ENCODE measurements at regions not wholly inside any gene's neighbourhood (a gene's known extent, or its start where the extent isn't known, plus 50 kb on each side); places are given as distances from the start of the nearest gene placed in this dataset.
"Not testable (repeated sequence)": the region's sequence is repeated elsewhere in the genome, so short reads cannot be mapped to it uniquely, and the experiment has no call there.

GRCh38 chr14:97077253-97077653 is 280.1 kb downstream of the VRK1 start:
- DNase-seq: no peak

DNA sequence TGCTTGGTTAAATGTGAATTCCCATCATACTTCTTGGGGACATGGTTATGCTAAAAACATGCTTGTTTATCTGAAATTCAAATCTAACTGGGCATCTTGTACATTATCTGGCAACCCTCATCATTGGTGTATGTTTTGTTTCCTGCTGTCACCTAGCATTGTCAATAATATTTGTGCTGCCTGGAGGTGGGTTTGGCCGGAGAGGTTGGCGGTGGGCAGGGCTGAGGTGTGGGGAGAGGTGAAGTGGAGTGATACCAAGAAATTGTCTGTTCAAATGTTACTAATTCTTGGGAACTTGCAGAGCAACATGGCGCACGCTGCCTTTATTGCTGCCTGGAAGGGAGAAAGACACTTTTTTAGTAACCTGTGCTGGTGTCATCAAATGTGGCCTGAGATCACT is 280.5 kb downstream of the VRK1 start:
- no peak for DNase-seq

DNA sequence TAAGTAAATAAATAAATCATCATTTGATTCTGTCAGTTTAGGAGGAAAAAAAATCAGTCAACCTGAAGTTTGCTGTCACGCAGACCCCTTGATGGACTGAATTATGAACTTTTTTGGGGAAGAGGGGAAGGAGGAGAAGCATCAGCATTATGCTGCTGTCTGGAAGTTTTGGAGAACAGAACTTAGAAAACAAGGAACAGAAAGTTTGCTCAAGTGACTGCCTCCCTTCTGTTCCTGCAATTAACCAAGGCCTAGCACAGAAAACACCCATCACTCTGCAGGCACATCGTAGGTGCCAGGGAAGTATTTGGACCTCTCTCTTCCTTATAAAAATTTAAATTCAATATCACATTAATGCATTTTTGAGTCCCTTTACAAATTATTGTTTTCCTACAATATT is 283.8 kb downstream of the VRK1 start:
- DNase-seq: no peak

- DNase-seq: no peak
These were observed 298.1 kb downstream of the VRK1 start for GRCh38 chr14:97095269-97095668.

DNA sequence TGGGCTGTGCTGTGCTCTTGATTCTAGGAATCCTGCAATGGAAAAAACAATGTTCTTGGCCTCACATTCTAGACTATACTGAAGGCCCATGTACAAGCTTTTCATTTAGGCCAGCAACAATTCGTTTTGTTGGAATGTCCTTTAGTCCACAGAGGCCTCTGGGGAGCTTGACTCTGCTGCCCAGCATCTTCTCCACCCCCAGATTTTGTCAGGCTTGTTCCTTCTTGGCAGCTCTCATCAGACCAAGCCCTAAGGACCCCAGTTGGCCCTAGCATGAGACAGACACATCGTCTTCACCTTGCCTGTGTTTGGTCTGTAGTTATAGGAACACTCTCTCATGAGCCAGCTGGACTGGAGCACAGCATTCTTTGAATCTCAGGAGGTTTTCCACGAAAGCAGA is 300.1 kb downstream of the VRK1 start:
- no peak for DNase-seq

DNA sequence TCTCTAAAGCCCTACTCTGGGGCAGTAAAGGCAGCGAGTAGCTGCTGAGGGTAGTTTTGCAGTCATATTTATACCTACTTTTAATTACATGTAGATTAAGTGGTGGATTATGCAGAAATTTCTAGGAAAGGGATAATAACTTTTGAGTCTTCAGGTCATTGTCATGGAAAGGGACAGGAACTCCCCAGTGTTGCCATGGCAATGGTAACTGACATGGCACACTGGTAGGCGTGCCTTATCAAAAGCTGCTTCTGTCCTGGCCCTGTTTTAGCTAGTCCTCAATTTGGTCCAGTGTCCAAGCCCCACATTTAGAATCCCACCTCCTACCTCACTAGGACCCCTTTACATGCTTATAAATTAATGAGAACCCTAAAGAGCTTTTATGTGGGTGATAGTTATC is 303.1 kb downstream of the VRK1 start:
- no peak for DNase-seq

GRCh38 chr14:97101561-97101960 is 304.4 kb downstream of the VRK1 start:
- DNase-seq: no peak

GRCh38 chr14:97104029-97104428 is 306.8 kb downstream of the VRK1 start:
- DNase-seq: no peak

DNA sequence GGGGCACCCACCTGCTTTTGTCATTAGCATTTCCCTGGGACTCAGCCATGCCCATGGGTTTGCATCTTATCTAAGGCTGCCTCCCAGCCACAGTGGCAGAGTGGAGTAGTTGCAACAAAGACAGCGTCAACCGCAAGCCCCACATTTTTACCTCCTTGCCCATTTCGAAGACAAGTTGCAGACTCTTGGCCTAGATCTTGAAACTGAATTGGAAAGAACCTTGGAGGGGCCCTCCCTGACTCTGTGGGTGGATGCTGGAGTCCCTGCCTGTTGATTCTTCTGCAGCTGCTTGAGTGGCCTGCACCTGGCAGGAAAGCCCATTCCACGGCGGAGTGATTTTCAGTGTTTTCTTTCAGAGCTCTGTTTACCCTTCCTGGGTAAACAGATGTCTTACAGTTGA is 309.0 kb downstream of the VRK1 start:
- DNase-seq: no peak

- DNase-seq: no peak
These were observed 309.4 kb downstream of the VRK1 start for GRCh38 chr14:97106609-97107008.

DNA sequence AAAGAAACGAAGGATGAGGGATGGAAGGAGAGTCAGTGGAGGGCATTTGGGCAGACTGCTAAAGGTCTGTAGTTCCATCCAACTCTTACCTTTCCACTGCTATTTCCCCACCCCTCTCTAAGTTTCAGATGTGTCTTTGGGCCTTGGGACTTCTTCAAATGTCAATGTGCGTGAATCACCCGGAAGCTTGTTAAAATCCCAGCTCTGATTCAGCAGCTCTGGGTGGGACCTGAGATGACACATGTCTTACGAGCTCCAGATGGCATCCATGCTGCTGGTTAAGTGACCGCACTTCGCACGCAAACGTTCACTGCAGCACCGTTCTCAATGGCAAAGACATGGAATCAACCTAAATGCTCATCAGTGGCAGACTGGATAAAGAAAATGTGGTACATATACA is 309.9 kb downstream of the VRK1 start:
- DNase-seq: no peak

- no peak for DNase-seq
These were observed 310.6 kb downstream of the VRK1 start for GRCh38 chr14:97107760-97108159.

- no peak for DNase-seq
These were observed 312.1 kb downstream of the VRK1 start for GRCh38 chr14:97109234-97109633.

DNA sequence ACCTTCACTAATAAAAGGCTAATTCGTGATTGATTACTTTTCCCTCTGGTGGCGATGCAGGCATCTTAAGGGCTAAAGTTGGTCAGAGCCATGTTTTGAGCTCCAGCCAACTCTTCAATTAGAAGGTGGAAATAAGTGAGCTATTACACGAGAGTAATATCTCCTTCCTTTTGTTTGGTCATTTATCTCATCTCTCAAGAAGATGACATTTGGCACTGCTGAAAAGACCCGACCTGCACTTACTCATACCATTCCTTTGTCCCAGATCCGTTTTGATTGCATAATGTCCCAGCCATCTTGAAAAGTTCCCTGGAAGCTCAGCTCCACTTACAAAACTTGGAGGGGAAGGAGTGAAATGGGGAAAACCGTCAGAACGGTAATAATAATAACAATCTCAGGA is 316.2 kb downstream of the VRK1 start:
- DNase-seq: no peak

- DNase-seq: no peak
These were observed 319.4 kb downstream of the VRK1 start for GRCh38 chr14:97116546-97116945.

GRCh38 chr14:97117693-97118092 is 320.5 kb downstream of the VRK1 start:
- no peak for DNase-seq

DNA sequence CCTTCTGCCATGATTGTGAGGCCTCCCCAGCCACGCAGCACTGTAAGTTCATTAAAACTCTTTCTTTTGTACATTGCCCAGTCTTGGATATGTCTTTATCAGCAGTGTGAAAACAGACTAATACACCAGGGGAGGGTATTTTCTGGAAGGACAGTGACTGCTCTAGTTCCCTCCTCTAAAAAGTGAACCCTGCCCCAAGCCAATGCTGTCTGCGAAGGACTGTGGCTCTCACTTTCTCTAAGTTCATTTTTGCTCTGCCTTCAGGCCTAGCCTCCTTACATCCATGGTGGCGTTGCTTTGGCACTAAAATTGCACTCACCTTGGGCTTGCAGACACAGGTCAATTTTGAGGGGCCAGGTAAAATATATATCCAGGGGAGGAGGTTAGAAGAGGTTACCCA is 323.0 kb downstream of the VRK1 start:
- DNase-seq: no peak

DNA sequence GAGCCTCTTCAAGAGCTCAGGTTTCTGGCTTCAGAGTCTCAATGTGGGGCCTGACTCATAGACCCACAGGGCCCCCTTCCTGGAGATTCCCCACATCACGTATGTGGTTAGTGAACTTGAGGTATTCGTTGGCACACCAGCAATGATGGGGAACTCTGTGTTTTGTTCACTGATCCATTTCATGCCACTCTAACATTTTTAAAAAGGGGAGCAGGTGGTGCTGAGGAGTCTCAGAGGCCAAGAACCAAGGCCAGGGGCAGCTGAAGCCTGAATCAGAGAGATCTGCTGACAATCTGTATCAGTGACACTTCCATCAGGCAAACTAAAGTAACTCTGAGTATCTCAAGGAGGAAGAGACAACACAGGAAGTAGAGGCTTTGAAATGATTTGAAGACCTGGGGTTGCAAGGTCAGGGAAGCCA is 323.4 kb downstream of the VRK1 start:
- DNase-seq: no peak

GRCh38 chr14:97129639-97130038 is 332.5 kb downstream of the VRK1 start:
- DNase-seq: no peak

DNA sequence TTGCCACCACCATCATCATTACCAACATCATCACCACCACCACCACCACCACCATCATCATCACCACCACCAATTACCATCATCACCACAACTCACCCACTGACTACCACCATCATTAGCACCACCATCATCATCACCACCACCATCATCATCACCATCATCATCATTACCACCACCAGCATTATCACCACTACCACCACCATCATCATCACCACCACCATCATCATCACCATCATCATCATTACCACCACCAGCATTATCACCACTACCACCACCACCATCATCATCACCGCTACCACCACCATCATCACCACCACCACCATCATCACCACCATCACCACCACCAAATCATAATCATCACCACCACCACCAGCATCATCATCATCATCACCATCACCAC is 338.7 kb downstream of the VRK1 start:
- not testable (repeated sequence) for DNase-seq

DNA sequence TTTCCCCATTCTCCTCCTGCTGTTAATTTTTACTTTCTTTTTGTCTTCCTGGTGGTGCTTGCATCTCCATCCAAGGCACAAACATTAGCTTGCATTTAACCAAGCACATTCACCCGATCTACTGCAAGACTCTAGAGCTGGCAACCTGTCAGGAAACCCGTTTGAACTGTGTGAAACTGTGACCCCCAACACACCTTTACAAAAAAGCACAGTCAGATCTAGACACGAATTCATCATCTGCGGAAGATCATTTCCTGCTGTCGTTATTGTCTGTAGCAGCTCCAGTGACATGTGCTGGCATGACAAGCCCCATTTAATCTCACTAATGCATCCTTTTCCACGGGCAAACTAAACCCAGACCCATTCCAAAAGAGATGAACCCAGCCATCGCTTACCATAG is 340.5 kb downstream of the VRK1 start:
- DNase-seq: no peak

DNA sequence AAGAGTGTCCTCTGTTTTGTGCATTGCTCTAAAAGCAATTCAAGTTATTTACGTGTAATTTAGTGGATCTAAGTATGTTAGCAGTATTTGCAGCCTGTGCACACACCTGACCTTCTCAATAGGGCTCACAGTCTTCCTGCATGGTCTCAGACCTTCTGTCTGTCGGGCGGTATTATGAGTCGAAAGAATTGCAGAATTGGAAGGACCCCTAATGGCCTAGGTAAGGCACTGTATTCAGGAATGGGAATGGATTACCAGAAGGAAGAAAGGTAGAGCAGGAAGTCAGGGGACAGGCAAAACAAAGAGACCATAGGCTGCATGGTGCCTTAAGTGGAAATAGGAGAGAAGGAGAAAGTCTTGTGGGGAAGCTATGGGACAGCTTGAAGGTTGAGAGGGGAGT is 341.6 kb downstream of the VRK1 start:
- DNase-seq: no peak

- no peak for DNase-seq
These were observed 345.8 kb downstream of the VRK1 start for GRCh38 chr14:97143011-97143410.

GRCh38 chr14:97143456-97143855 is 346.3 kb downstream of the VRK1 start:
- no peak for DNase-seq

DNA sequence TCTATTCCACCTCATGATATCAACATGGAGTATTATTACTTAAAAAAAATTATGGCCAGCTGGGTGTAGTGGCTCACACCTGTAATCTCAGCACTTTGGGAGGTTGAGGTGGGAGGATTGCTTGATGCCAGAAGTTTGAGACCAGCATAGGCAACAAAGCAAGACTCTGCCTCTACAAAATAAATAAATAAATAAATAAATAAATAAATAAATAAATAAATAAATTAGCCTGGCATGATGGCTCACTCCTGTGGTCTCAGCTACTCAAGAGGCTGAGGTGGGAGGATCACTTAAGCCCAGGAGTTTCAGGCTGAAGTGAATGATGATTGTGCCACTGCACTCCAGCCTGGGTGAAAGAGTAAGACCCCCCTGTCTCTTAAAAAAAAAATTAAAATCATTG is 350.8 kb downstream of the VRK1 start:
- not testable (repeated sequence) for DNase-seq

- DNase-seq: no peak
These were observed 352.6 kb downstream of the VRK1 start for GRCh38 chr14:97149775-97150174.
